ENCODE measurements at regions not wholly inside any gene's neighbourhood (a gene's known extent, or its start where the extent isn't known, plus 50 kb on each side); places are given as distances from the start of the nearest gene placed in this dataset.

DNA sequence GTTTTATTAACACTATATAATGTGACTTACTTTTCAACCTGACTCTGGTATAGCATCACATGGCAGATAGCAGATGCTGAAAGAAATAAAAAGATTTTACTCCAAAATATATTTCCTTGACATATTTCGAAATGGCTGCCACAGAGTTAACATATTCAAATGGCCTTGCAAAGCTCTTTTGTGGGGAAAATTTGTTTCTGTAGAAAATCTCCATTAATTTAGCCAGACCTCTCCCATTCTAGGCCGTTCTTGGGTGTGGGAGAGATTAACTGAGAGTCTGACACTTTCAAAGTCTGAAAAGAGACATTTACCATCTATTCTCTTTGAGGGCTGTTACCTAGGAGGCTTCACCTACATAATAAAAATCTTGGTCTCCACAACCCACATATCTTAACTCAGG lies 217.2 kb downstream of the OTOR start:
- TF ChIP-seq, protein P1, sequence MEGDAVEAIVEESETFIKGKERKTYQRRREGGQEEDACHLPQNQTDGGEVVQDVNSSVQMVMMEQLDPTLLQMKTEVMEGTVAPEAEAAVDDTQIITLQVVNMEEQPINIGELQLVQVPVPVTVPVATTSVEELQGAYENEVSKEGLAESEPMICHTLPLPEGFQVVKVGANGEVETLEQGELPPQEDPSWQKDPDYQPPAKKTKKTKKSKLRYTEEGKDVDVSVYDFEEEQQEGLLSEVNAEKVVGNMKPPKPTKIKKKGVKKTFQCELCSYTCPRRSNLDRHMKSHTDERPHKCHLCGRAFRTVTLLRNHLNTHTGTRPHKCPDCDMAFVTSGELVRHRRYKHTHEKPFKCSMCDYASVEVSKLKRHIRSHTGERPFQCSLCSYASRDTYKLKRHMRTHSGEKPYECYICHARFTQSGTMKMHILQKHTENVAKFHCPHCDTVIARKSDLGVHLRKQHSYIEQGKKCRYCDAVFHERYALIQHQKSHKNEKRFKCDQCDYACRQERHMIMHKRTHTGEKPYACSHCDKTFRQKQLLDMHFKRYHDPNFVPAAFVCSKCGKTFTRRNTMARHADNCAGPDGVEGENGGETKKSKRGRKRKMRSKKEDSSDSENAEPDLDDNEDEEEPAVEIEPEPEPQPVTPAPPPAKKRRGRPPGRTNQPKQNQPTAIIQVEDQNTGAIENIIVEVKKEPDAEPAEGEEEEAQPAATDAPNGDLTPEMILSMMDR (IDR thresholded peaks at IDR 0.05; ENCODE audit: extremely low read depth, insufficient read depth, missing control alignments): no peak
- in situ Hi-C loops (cut with MboI; ENCODE audit: low pct_unique_long_range_greater_than_20kb, low sequenced_read_pairs, unreplicated experiment): no loop called here
- DNase-seq (ENCODE audit: low spot score): no peak

GRCh38 chr20:16966276-16966880 lies 218.2 kb downstream of the OTOR start:
- DNase-seq (ENCODE audit: low spot score): no peak
- TF ChIP-seq, protein P1 (IDR thresholded peaks at IDR 0.05; ENCODE audit: extremely low read depth, insufficient read depth, missing control alignments): no peak
- in situ Hi-C loops (cut with MboI; ENCODE audit: low pct_unique_long_range_greater_than_20kb, low sequenced_read_pairs, unreplicated experiment): no loop called here

- TF ChIP-seq, protein P1 (IDR thresholded peaks at IDR 0.05; ENCODE audit: extremely low read depth, insufficient read depth, missing control alignments): no peak
- in situ Hi-C loops (cut with MboI; ENCODE audit: low pct_unique_long_range_greater_than_20kb, low sequenced_read_pairs, unreplicated experiment): no loop called here
These were observed 219.9 kb downstream of the OTOR start for GRCh38 chr20:16968099-16968498.

GRCh38 chr20:16970776-16971175 lies 222.6 kb downstream of the OTOR start:
- TF ChIP-seq, protein P1 (IDR thresholded peaks at IDR 0.05; ENCODE audit: extremely low read depth, insufficient read depth, missing control alignments): no peak
- DNase-seq (ENCODE audit: low spot score): no peak
- in situ Hi-C loops (cut with MboI; ENCODE audit: low pct_unique_long_range_greater_than_20kb, low sequenced_read_pairs, unreplicated experiment): no loop called here

More at GRCh38 chr20:16968099-16968498, 219.9 kb downstream of the OTOR start:
- DNase-seq (ENCODE audit: low spot score): no peak

DNA sequence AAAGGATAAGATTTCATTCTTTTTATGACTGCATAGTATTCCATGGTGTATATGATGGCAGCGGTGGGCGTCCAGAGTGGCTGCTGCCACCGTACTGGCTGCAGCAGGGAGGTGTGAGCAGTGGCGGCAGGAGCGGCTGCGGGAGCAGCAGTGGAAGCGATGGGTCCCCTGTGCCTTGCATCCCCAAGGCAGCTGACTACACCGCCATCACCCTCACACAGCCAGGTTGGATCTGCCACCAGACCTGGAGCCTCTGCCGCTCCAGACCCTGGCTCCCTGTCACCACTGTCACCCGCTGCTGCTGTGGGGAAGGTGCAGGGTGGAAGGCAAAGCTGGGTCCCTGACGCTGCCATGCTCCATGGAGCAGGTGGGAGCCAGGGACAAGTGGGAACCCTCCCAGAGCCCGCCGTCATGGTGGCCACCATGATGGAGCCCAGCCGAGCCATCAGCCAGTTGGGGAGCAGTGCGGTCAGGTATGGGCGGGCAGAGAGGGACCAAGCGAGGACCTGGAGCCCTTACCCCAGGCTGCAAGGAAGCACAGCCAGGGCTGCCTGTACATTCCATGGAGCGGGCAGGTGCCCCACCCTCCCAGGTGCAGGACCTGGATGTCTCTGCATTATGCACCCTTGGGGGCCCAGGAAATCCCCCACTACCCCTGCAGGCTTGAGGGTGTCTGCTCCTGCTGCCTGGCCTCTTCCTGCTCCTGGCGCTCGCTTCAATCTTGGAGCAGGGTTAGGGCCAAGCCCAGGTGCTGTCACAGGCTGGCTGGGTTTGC lies 226.1 kb downstream of the OTOR start:
- in situ Hi-C loops (cut with MboI; ENCODE audit: low pct_unique_long_range_greater_than_20kb, low sequenced_read_pairs, unreplicated experiment): no loop called here

DNA sequence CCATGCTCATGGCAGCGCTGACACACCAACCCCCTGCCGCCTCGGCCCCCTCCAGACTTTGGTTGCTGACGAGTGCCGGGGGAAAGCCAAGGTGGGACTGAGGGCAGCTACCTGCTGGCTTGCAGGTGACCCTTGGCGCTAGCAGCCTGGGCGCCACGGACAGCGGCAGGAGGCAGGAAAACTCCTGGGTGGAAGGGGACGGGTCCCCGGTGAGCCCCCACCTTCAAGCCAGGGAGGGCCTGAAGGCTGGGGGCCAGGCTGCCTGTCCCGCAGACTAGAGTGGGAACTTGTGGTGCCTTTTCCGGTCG lies 226.7 kb downstream of the OTOR start:
- in situ Hi-C loops (cut with MboI; ENCODE audit: low pct_unique_long_range_greater_than_20kb, low sequenced_read_pairs, unreplicated experiment): no loop called here

More for the DNA sequence above, 226.1 kb downstream of the OTOR start:
- TF ChIP-seq, protein P1 (IDR thresholded peaks at IDR 0.05; ENCODE audit: extremely low read depth, insufficient read depth, missing control alignments): no peak
- no peak for DNase-seq (ENCODE audit: low spot score)

More for the DNA sequence above, 226.7 kb downstream of the OTOR start:
- TF ChIP-seq, protein P1 (IDR thresholded peaks at IDR 0.05; ENCODE audit: extremely low read depth, insufficient read depth, missing control alignments): no peak
- DNase-seq (ENCODE audit: low spot score): no peak

Data from GM13977 (cell line).